CD14-positive monocyte (primary cell): ENCODE measurements at regions not wholly inside any gene's neighbourhood (a gene's known extent, or its start where the extent isn't known, plus 50 kb on each side); places are given as distances from the start of the nearest gene placed in this dataset.

Source experiments
- DNase-seq, 3 donors: peaks; one replicate each; pipeline ENCODE4 v3.0.0-alpha.2; 2011 to 2022
- H2AFZ ChIP-seq: 2 replicates; pipeline ENCODE4 v1.6.0; 2012; ENCODE audit warnings: mild to moderate bottlenecking, low read depth, low read length, inconsistent platforms; ENCODE audit not compliant: insufficient read depth, poor library complexity, severe bottlenecking
- H3K27ac ChIP-seq, 2 donors: 1 replicate in 1 of 2; 2 replicates in 1 of 2; pipeline ENCODE4 v1.5.1; 2012 to 2013; ENCODE audit warnings: low read length in 2 of 2, control low read depth in 1 of 2, inconsistent platforms in 1 of 2, low read depth in 1 of 2, mild to moderate bottlenecking in 1 of 2
- H3K27me3 ChIP-seq, 2 donors: one replicate each; pipeline versions ENCODE4 v1.6.0 to v1.6.1; 2011 to 2013; ENCODE audit warnings: low read length in 2 of 2; ENCODE audit not compliant: control insufficient read depth in 2 of 2, insufficient read depth in 2 of 2
- H3K36me3 ChIP-seq, 2 donors: replicated peaks in 1 of 2; 1 replicate in 1 of 2; 2 replicates in 1 of 2; pipeline versions ENCODE4 v1.5.1 to v1.6.1; 2012 to 2013; ENCODE audit warnings: low read length in 2 of 2, control low read depth in 1 of 2, inconsistent platforms in 1 of 2, mild to moderate bottlenecking in 1 of 2; ENCODE audit not compliant: insufficient read depth in 2 of 2, control insufficient read depth in 1 of 2
- H3K4me1 ChIP-seq, 2 donors: 1 replicate in 1 of 2; 2 replicates in 1 of 2; pipeline versions ENCODE4 v1.5.1 to v1.6.1; 2012 to 2013; ENCODE audit warnings: low read length in 2 of 2, control low read depth in 1 of 2, inconsistent platforms in 1 of 2, mild to moderate bottlenecking in 1 of 2, moderate library complexity in 1 of 2; ENCODE audit not compliant: insufficient read depth in 2 of 2, control insufficient read depth in 1 of 2
- H3K4me2 ChIP-seq: replicated peaks from 2 replicates; pipeline ENCODE3; 2012; ENCODE audit warnings: low read length, moderate library complexity, mild to moderate bottlenecking; ENCODE audit not compliant: poor library complexity, severe bottlenecking; ENCODE audit errors: extremely low read depth
- H3K4me3 ChIP-seq, 3 experiments: fragments of 200-600 bp in 1 of 3; sonication (generic) in 1 of 3; replicated peaks in 1 of 3; 1 replicate in 2 of 3; 2 replicates in 1 of 3; pipeline ENCODE4 v1.5.1; 2011 to 2013; ENCODE audit warnings: low read length in 3 of 3, mild to moderate bottlenecking in 3 of 3, control low read depth in 2 of 3, low read depth in 2 of 3, inconsistent platforms in 1 of 3, moderate library complexity in 1 of 3
- H3K79me2 ChIP-seq: 2 replicates; pipeline ENCODE4 v1.6.0; 2012; ENCODE audit warnings: mild to moderate bottlenecking, control low read depth, inconsistent platforms, low read length, moderate library complexity; ENCODE audit not compliant: insufficient read depth
- H3K9ac ChIP-seq: 2 replicates; pipeline ENCODE4 v1.6.0; 2017; ENCODE audit warnings: low read length, mild to moderate bottlenecking; ENCODE audit not compliant: insufficient read depth, poor library complexity, severe bottlenecking
- H3K9me3 ChIP-seq, 2 donors: replicated peaks in 1 of 2; 1 replicate in 1 of 2; 2 replicates in 1 of 2; pipeline versions ENCODE4 v1.5.1 to v1.6.1; 2012 to 2013; ENCODE audit warnings: low read length in 2 of 2, control low read depth in 1 of 2; ENCODE audit not compliant: control insufficient read depth in 1 of 2, insufficient read depth in 1 of 2
- H4K20me1 ChIP-seq: 2 replicates; pipeline ENCODE4 v1.6.0; 2012; ENCODE audit warnings: mild to moderate bottlenecking, low read length, control low read depth, moderate library complexity; ENCODE audit not compliant: insufficient read depth
- H3K27ac Mint-ChIP-seq, 7 donors: one replicate each; pipeline ENCODE4 v1.8.0; 2020; ENCODE audit warnings: mild to moderate bottlenecking in 7 of 7, mixed read lengths in 7 of 7, moderate library complexity in 6 of 7, inconsistent platforms in 2 of 7
- H3K27me3 Mint-ChIP-seq, 3 donors: one replicate each; pipeline ENCODE4 v1.8.0; 2021 to 2022; ENCODE audit warnings: low read depth in 3 of 3, mild to moderate bottlenecking in 3 of 3, mixed read lengths in 3 of 3, moderate library complexity in 3 of 3, inconsistent platforms in 1 of 3
- H3K36me3 Mint-ChIP-seq, 2 donors: one replicate each; pipeline ENCODE4 v1.8.0; 2020; ENCODE audit warnings: mixed read lengths in 2 of 2, inconsistent platforms in 1 of 2, mild to moderate bottlenecking in 1 of 2
- H3K4me1 Mint-ChIP-seq: one replicate; pipeline ENCODE4 v1.8.0; 2020; ENCODE audit warnings: mild to moderate bottlenecking, mixed read lengths
- H3K4me3 Mint-ChIP-seq, 2 donors: one replicate each; pipeline ENCODE4 v1.8.0; 2020; ENCODE audit warnings: mild to moderate bottlenecking in 2 of 2, mixed read lengths in 2 of 2, moderate library complexity in 1 of 2
- H3K9me3 Mint-ChIP-seq, 7 donors: one replicate each; pipeline ENCODE4 v1.8.0; 2020 to 2022; ENCODE audit warnings: mixed read lengths in 7 of 7, mild to moderate bottlenecking in 6 of 7, moderate library complexity in 6 of 7, inconsistent platforms in 2 of 7
- CTCF ChIP-seq: fragments of 200-600 bp; IDR thresholded peaks from one replicate; pipeline ENCODE4 v1.8.0; 2022; ENCODE audit warnings: antibody characterized with exemption, mild to moderate bottlenecking
- WGBS: methylation state at CpG from one replicate; pipeline ENCODE4 v1.1.5; 2013; ENCODE audit warnings: missing lambda C conversion rate; ENCODE audit not compliant: insufficient coverage; 5-methylcytosine and 5-hydroxymethylcytosine counted together
- intact Hi-C, 2 donors: fragments of 100-400 bp; cut with micrococcal nuclease; formaldehyde crosslinking; loops; one replicate each; pipeline versions ENCODE4 v1.15.0 to v1.15.1; 2023

GRCh38 chr4:59039046-59039445, 1928.9 kb upstream of the IGFBP7 start:
- TF ChIP-seq CTCF = no peak

GRCh38 chr4:59044286-59044900, 1934.2 kb upstream of the IGFBP7 start:
- H3K27ac ChIP-seq = no peak overlapping the region
- no peak for DNase-seq
- 78% methylated on average over 2 of the region's 5 CpGs for WGBS
- no peaks in the 10 kb centered on the region for H3K9me3 ChIP-seq
- H3K4me2 ChIP-seq = no peak overlapping the region
- Mint-ChIP-seq H3K27me3 (peaks cover 0 to 2% (median 0%) of the 10 kb centered on the region in 3 donors), H3K36me3 (no peaks in the 10 kb centered on the region), H3K27ac (no peak overlapping the region), H3K9me3 (no peaks in the 10 kb centered on the region), H3K4me1 (no peaks in the 10 kb centered on the region), H3K4me3 (no peak overlapping the region)
- no peaks in the 10 kb centered on the region for H3K27me3 ChIP-seq
- intact Hi-C loops = no loop called here
- H3K79me2 ChIP-seq = no peaks in the 10 kb centered on the region
- no peaks in the 10 kb centered on the region for H3K36me3 ChIP-seq
- no peak overlapping the region for H3K9ac ChIP-seq
- no peak for TF ChIP-seq CTCF
- no peak overlapping the region for H2AFZ ChIP-seq
- no peaks in the 10 kb centered on the region for H4K20me1 ChIP-seq
- no peaks in the 10 kb centered on the region for H3K4me1 ChIP-seq
- no peak overlapping the region for H3K4me3 ChIP-seq

More at GRCh38 chr4:59039046-59039445, 1928.9 kb upstream of the IGFBP7 start:
- Mint-ChIP-seq H3K9me3 (no peaks in the 10 kb centered on the region), H3K27ac (no peak overlapping the region), H3K36me3 (no peaks in the 10 kb centered on the region), H3K27me3 (no peaks in the 10 kb centered on the region), H3K4me3 (no peak overlapping the region), H3K4me1 (no peaks in the 10 kb centered on the region)
- no peak overlapping the region for H2AFZ ChIP-seq
- H3K4me2 ChIP-seq = no peak overlapping the region
- no peaks in the 10 kb centered on the region for H4K20me1 ChIP-seq
- WGBS = no CpG with 5 or more reads among the region's 6 CpGs
- no peak for DNase-seq
- no peaks in the 10 kb centered on the region for H3K36me3 ChIP-seq
- no peak overlapping the region for H3K27ac ChIP-seq
- no peaks in the 10 kb centered on the region for H3K79me2 ChIP-seq
- intact Hi-C loops = no loop called here
- no peaks in the 10 kb centered on the region for H3K4me1 ChIP-seq
- no peaks in the 10 kb centered on the region for H3K27me3 ChIP-seq
- no peaks in the 10 kb centered on the region for H3K9me3 ChIP-seq
- H3K9ac ChIP-seq = no peak overlapping the region
- no peak overlapping the region for H3K4me3 ChIP-seq
